SK-N-SH treated with all-trans-retinoic acid at 6 μM for 48 hours (cell line): ENCODE measurements at regions not wholly inside any gene's neighbourhood (a gene's known extent, or its start where the extent isn't known, plus 50 kb on each side); places are given as distances from the start of the nearest gene placed in this dataset.

Experiments used
- BACH2 ChIP-seq: fragments of 250-450 bp; sonication (Bioruptor Pico); IDR thresholded peaks from 2 replicates; pipeline ENCODE4 v1.9.0; 2021; ENCODE audit warnings: mild to moderate bottlenecking, borderline replicate concordance
- CREB5 ChIP-seq: fragments of 250-450 bp; sonication (Bioruptor Pico); IDR thresholded peaks from 2 replicates; pipeline ENCODE4 v1.5.1; 2020; ENCODE audit warnings: low read depth, mild to moderate bottlenecking, moderate library complexity
- OSR1 ChIP-seq: fragments of 250-450 bp; sonication (Bioruptor Pico); IDR thresholded peaks from 2 replicates; pipeline ENCODE4 v1.8.0; 2022; ENCODE audit warnings: moderate library complexity, mild to moderate bottlenecking, inconsistent platforms
- PATZ1 ChIP-seq: fragments of 250-450 bp; sonication (Bioruptor Pico); IDR thresholded peaks from 2 replicates; pipeline ENCODE4 v1.8.0; 2020; ENCODE audit warnings: mild to moderate bottlenecking, moderate library complexity, borderline replicate concordance
- POU6F1 ChIP-seq: fragments of 250-450 bp; sonication (Bioruptor Pico); IDR thresholded peaks from 2 replicates; pipeline ENCODE4 v1.8.0; 2021; ENCODE audit warnings: low read depth, mild to moderate bottlenecking, moderate library complexity, borderline replicate concordance
- RARB ChIP-seq: fragments of 250-450 bp; sonication (Bioruptor Pico); IDR thresholded peaks from 2 replicates; pipeline ENCODE4 v1.8.0; 2021; ENCODE audit warnings: mild to moderate bottlenecking, moderate library complexity
- TSHZ2 ChIP-seq: fragments of 250-450 bp; sonication (Bioruptor Pico); IDR thresholded peaks from 2 replicates; pipeline ENCODE4 v1.5.0; 2020; ENCODE audit warnings: mild to moderate bottlenecking, moderate library complexity
- ZC3H10 ChIP-seq: fragments of 250-450 bp; sonication (Bioruptor Pico); IDR thresholded peaks from 2 replicates; pipeline ENCODE4 v1.5.1; 2021; ENCODE audit warnings: mild to moderate bottlenecking, moderate library complexity
- ZFP30 ChIP-seq: fragments of 450-650 bp; formaldehyde crosslinking; IDR thresholded peaks from 2 replicates; pipeline ENCODE4 v1.5.0; 2022; ENCODE audit warnings: mild to moderate bottlenecking, moderate library complexity
- ZNF565 ChIP-seq: fragments of 450-650 bp; formaldehyde crosslinking; conservative IDR thresholded peaks from 2 replicates; pipeline ENCODE4 v1.5.0; 2020; ENCODE audit warnings: low read depth, mild to moderate bottlenecking, moderate library complexity
- ZNF8 ChIP-seq: fragments of 450-650 bp; formaldehyde crosslinking; IDR thresholded peaks from 2 replicates; pipeline ENCODE4 v1.5.0; 2020; ENCODE audit warnings: mild to moderate bottlenecking, moderate library complexity

- TF ChIP-seq ZNF565 (CRISPR knock-in tag): no peak
- no peak for TF ChIP-seq ZFP30 (CRISPR knock-in tag)
- no peak for TF ChIP-seq CREB5 (CRISPR knock-in tag)
- no peak for TF ChIP-seq BACH2
- TF ChIP-seq ZNF8 (CRISPR knock-in tag): no peak
- TF ChIP-seq RARB (CRISPR knock-in tag): no peak
- TF ChIP-seq ZC3H10 (CRISPR knock-in tag): no peak
- no peak for TF ChIP-seq TSHZ2 (CRISPR knock-in tag)
- no peak for TF ChIP-seq OSR1 (CRISPR knock-in tag)
- TF ChIP-seq PATZ1 (CRISPR knock-in tag): no peak
- TF ChIP-seq POU6F1: no peak
Measured at GRCh38 chr10:37467246-37467645, 341.8 kb downstream of the ANKRD30A start.
